Mesothelial cell of epicardium (in vitro differentiated cells): ENCODE measurements at regions not wholly inside any gene's neighbourhood (a gene's known extent, or its start where the extent isn't known, plus 50 kb on each side); places are given as distances from the start of the nearest gene placed in this dataset.

Experiments used
- DNase-seq, 2 experiments: peaks; one replicate each; pipeline ENCODE4 v3.0.0; 2021; ENCODE audit warnings: low spot score in 2 of 2; ENCODE audit not compliant: unreplicated experiment in 2 of 2
- H3K27ac Mint-ChIP-seq: 2 replicates; pipeline ENCODE4 v1.8.0; 2021; ENCODE audit warnings: mixed read lengths
- H3K27me3 Mint-ChIP-seq: 2 replicates; pipeline ENCODE4 v1.8.0; 2021; ENCODE audit warnings: low read depth, mixed read lengths
- H3K36me3 Mint-ChIP-seq: 2 replicates; pipeline ENCODE4 v1.8.0; 2021; ENCODE audit warnings: mixed read lengths
- H3K4me1 Mint-ChIP-seq: 2 replicates; pipeline ENCODE4 v1.8.0; 2021; ENCODE audit warnings: mixed read lengths
- H3K4me3 Mint-ChIP-seq: 2 replicates; pipeline ENCODE4 v1.8.0; 2021; ENCODE audit warnings: mild to moderate bottlenecking, moderate library complexity, mixed read lengths
- H3K9me3 Mint-ChIP-seq: 2 replicates; pipeline ENCODE4 v1.8.0; 2021; ENCODE audit warnings: mixed read lengths
- TF ChIP-seq, protein P1 (sequence below): fragments of 200-600 bp; sonication (generic); IDR thresholded peaks from one replicate; pipeline ENCODE4 v1.5.0; 2021; ENCODE audit warnings: antibody characterized with exemption; ENCODE audit not compliant: unreplicated experiment

DNA sequence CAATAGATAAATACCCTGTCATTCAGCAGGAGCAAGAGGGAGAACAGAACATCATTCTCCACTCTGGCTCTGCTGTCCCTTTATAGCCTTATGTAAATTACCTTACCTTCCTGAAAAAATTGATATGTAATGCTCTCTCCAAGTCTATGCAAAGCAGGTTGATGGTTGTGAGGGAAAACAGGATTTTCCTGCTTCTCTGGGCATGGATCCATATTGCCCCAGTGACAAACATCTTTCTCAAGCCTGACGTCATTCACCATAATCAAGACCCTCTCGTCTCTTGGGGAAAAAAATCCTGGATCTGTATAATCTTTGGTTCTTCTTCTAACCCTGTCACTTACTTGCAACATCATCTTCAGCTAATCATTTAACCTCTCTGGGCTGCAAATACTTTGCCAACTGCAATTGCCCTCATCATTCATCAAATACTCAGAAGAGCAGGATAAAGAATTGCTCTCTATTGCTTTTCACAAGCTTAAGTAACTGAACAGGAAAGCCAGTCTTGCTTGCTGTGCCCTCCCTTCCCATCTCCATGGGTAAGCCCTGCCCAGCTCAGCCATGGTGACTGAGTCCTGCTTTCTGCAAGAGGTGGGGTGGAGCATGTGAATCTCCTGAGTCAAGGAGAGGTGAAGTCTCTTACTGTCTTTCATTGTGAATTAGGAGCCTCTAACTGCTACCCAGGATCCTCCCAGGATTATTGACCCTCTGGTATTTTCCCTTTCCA is 123.7 kb upstream of the KLF7 start:
- Mint-ChIP-seq H3K9me3 (no peaks in the 10 kb centered on the region), H3K27me3 (peaks cover 3% of the 10 kb centered on the region), H3K27ac (no peak overlapping the region), H3K36me3 (no peaks in the 10 kb centered on the region), H3K4me3 (no peak overlapping the region), H3K4me1 (peaks cover 24% of the 10 kb centered on the region)
- DNase-seq: no peak
- TF ChIP-seq, protein P1, sequence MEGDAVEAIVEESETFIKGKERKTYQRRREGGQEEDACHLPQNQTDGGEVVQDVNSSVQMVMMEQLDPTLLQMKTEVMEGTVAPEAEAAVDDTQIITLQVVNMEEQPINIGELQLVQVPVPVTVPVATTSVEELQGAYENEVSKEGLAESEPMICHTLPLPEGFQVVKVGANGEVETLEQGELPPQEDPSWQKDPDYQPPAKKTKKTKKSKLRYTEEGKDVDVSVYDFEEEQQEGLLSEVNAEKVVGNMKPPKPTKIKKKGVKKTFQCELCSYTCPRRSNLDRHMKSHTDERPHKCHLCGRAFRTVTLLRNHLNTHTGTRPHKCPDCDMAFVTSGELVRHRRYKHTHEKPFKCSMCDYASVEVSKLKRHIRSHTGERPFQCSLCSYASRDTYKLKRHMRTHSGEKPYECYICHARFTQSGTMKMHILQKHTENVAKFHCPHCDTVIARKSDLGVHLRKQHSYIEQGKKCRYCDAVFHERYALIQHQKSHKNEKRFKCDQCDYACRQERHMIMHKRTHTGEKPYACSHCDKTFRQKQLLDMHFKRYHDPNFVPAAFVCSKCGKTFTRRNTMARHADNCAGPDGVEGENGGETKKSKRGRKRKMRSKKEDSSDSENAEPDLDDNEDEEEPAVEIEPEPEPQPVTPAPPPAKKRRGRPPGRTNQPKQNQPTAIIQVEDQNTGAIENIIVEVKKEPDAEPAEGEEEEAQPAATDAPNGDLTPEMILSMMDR: no peak

DNA sequence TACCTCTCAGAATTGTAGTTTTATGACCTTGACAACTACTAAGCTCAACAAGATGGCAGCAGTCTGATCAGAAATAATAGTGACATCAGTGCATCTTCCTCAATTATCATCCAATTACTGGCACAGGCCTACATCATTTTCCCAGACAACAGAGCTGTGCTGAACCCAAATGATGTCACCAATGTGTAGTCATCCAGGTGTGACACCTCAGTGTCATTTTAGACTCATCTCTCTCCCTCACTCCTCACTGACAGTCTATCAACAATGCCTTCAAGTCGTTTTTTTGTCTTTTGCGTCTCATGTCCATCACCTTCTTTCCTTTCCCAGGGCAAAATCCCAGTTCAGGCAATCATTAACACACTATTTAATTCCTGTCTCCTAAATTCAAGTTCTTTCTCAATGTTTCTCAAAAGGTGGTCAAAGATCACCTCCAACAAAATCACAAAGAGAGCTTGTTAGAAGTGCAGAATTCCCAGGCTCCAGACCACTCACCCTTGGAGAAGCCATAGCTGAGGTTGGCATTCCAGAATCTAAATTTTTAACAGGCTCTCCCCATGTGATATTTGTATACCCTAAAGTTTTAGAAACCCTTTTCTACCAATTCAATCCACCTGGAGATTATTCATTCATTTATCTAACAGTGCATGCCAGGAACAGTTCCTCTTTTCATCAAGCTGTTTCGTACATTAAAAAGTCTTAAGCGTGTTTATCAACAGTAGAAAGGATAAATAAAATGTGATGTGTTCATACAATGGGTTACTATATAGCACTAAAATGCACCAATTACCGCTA is 125.3 kb upstream of the KLF7 start:
- TF ChIP-seq, protein P1: no peak
- Mint-ChIP-seq H3K4me1 (peaks cover 12% of the 10 kb centered on the region), H3K27ac (no peak overlapping the region), H3K9me3 (peaks cover 3% of the 10 kb centered on the region), H3K4me3 (no peak overlapping the region), H3K27me3 (peaks cover 3% of the 10 kb centered on the region), H3K36me3 (no peaks in the 10 kb centered on the region)
- DNase-seq: no peak

DNA sequence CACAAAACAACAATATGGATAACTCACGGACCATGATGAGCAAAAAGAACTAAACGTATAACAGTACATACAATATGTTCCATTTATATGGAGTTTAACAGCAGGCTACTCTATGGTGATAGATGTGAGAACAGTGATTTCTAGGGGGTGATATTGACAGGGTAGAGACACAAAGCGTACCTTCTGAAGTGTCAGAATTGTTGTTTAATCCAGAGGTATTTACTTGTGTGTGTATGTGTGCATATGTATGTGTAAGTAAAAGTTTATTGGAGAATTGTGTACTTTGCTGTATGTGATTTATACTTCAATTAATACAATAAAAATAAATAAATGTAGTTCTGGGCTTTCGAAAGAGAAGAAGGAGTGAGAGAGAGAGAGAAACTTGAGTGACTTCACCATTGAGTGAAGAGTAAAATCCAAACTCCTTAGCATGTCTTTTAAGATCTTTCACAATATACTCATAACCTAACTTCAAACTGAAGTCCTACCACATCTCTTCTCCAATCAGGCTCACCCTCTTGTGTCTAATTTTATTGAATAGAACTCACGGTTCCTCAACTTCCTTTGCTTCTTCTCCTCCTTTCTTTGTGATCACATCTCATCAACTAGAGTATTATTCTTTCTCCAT is 126.0 kb upstream of the KLF7 start:
- Mint-ChIP-seq H3K9me3 (peaks cover 3% of the 10 kb centered on the region), H3K27me3 (peaks cover 3% of the 10 kb centered on the region), H3K27ac (no peak overlapping the region), H3K4me3 (no peak overlapping the region), H3K36me3 (no peaks in the 10 kb centered on the region), H3K4me1 (peaks cover 12% of the 10 kb centered on the region)
- no peak for DNase-seq
- TF ChIP-seq, protein P1: no peak

DNA sequence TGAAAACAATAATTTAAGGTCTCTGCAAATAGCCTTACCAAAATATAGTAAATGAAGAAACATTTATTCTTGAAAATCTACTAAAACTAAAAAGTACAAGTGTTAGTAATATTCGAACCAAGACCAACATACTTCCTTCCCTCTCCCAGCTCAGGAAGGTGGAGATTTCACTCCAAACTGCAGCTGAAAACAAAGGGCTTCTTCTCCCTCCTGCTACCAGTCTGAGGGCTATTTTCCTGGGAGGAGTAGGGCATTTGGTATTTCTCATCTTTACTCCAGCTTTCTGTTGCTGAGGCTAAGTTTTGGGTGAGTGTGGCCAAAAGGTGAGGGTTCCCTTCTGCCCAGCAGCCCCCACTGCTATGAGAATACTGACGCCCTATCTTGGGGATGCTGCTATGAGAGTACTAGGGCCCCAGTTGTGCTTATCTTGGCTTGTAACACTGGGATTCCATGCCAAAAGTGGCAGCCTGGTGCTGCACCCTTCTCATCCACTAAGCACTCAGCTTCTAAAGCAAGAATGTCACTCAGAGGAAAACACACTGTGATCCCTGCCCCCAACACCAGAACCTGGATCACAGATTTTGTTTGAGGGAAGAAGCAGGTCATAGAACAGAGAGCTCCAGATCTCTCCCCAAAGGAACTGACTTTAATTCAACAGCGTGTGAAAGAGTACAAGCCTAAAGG is 130.7 kb upstream of the KLF7 start:
- no peaks in the 10 kb centered on the region for H3K36me3 Mint-ChIP-seq
- no peak overlapping the region for H3K4me3 Mint-ChIP-seq
- H3K4me1 Mint-ChIP-seq: no peaks in the 10 kb centered on the region
- peaks cover 3% of the 10 kb centered on the region for H3K27me3 Mint-ChIP-seq
- H3K27ac Mint-ChIP-seq: no peak overlapping the region
- peaks cover 21% of the 10 kb centered on the region for H3K9me3 Mint-ChIP-seq
- no peak for DNase-seq
- TF ChIP-seq, protein P1: no peak

DNA sequence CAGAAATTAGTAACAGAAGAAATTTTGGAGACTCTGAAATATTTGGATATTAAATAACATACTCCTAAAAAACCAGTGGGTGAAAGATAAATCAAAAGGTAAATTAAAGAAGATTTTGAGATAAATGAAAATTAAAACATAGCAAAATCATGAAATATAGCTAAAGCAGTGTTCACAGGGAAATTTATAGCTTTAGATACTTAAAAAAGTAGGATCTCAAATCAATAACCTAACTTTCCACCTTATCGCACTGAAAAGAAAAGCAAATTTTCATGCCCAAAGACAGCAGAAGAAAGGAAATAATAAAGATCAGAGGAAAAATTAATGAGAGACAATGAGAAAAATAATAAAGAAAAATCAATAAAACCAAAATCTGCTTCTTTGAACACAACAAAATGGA is 135.1 kb upstream of the KLF7 start:
- no peaks in the 10 kb centered on the region for H3K36me3 Mint-ChIP-seq
- TF ChIP-seq, protein P1: no peak
- H3K27me3 Mint-ChIP-seq: no peaks in the 10 kb centered on the region
- H3K4me1 Mint-ChIP-seq: no peaks in the 10 kb centered on the region
- no peak overlapping the region for H3K27ac Mint-ChIP-seq
- DNase-seq: no peak
- peaks cover 22% of the 10 kb centered on the region for H3K9me3 Mint-ChIP-seq
- no peak overlapping the region for H3K4me3 Mint-ChIP-seq
